Pancreas (tissue), 10 donors: ENCODE measurements at regions not wholly inside any gene's neighbourhood (a gene's known extent, or its start where the extent isn't known, plus 50 kb on each side); places are given as distances from the start of the nearest gene placed in this dataset.
A peak's percentile ranks its signal among the peaks of the same experiment; 100 is the strongest.

Experiments
- ATAC-seq, 4 donors: fragments of 200-7000 bp; cut with Tn5 transposase; one replicate each; pipeline versions ENCODE4 v1.8.0 to v1.9.1; 2020; ENCODE audit warnings: mild to moderate bottlenecking in 4 of 4, moderate library complexity in 4 of 4
- DNase-seq, 6 donors: peaks; one replicate each; pipeline ENCODE4 v3.0.0-alpha.2; 2020
- FAIRE-seq: peaks from 2 replicates; lab custom pipeline; 2012; peaks lifted over from hg19 to GRCh38; lab: Jason Lieb, UNC
- H3K27ac ChIP-seq, 4 donors: fragments of 200-600 bp; sonication (generic); 1 replicate in 3 of 4; 2 replicates in 1 of 4; pipeline versions ENCODE4 v1.5.0 to v1.8.0; 2020
- H3K27me3 ChIP-seq, 4 donors: fragments of 200-600 bp; one replicate each; pipeline ENCODE4 v1.8.0; 2021
- H3K36me3 ChIP-seq, 3 donors: fragments of 200-600 bp; sonication (generic) in 1 of 3; one replicate each; pipeline versions ENCODE4 v1.5.0 to v1.8.0; 2020 to 2021
- H3K4me1 ChIP-seq, 3 donors: fragments of 200-600 bp; one replicate each; pipeline ENCODE4 v1.8.0; 2021
- H3K4me3 ChIP-seq, 4 donors: fragments of 200-600 bp; sonication (generic) in 2 of 4; one replicate each; pipeline versions ENCODE4 v1.5.0 to v1.8.0; 2020 to 2021
- H3K9me3 ChIP-seq, 4 donors: fragments of 200-600 bp; one replicate each; pipeline ENCODE4 v1.8.0; 2021
- CTCF ChIP-seq, 4 donors: fragments of 200-600 bp; sonication (generic) in 3 of 4; IDR thresholded peaks; one replicate each; pipeline versions ENCODE4 v1.5.0 to v1.8.0; 2021; ENCODE audit warnings: antibody characterized with exemption in 4 of 4
- WGBS, 2 donors: extraction: QIAGEN DNeasy Blood & Tissue Kit; methylation state at CpG; one replicate each; pipeline ENCODE4 v1.1.7; 2013; 5-methylcytosine and 5-hydroxymethylcytosine counted together
- intact Hi-C, 3 donors: fragments of 100-400 bp; cut with DNase I; formaldehyde crosslinking; loops; one replicate each; pipeline versions ENCODE4 v1.11.1 to v1.14.2; 2022
- donor health status: healthy with polysubstance abuse.
- donor health status: DM: no; HTN: no; CAD: no; lungs with moderate emphysema.
- donor health status: DM: no; HTN: no; CAD: no.
- donor health status: control.
- donor health status: control.
- donor health status: Bipolar disorder and iron deficiency.
- donor health status: DM: yes; HTN: yes; CAD: no.
- donor health status: DM: no; HTN: no; CAD: no.
- donor health status: DM: no; HTN: no; CAD: no.
- donor health status: DM: yes; HTN: yes; CAD: no.

GRCh38 chr1:65042467-65042866 is 76.1 kb upstream of the JAK1 start:
- 93% methylated on average over 4 of the region's 4 CpGs for WGBS, 2 donors
- ATAC-seq: no peak
- Histone ChIP-seq H3K9me3 (no peaks in the 10 kb centered on the region), H3K4me1 (no peaks in the 10 kb centered on the region), H3K4me3 (no peak overlapping the region), H3K27me3 (no peaks in the 10 kb centered on the region), H3K27ac (no peak overlapping the region), H3K36me3 (no peaks in the 10 kb centered on the region)
- intact Hi-C loops: no loop called here
- DNase-seq: no peak
- TF ChIP-seq CTCF (IDR thresholded peaks at IDR 0.05): no peak
- no peak for FAIRE-seq

DNA sequence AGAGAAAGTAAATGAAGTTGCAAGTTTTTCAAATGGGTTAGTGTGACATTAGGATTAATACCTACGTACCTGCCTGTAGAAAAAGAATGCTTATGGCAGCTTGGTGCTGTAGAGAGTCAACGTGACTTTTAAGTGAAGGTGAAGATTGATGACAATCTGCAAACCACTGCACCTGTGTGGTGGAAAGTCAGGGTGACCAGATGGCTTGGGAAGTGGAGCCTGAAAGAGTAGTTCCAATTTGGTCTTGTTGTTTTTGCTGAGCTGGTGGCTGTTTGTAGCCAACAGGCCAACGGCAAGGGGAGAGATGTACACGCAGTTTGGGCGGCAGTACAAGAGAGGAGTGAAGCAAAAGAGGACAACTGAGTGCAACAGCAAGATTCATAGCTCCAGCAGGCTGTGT is 78.1 kb upstream of the JAK1 start:
- DNase-seq: no peak
- TF ChIP-seq CTCF (IDR thresholded peaks at IDR 0.05): no peak
- WGBS, 2 donors: 77 to 80% methylated on average over 5 of the region's 5 CpGs
- no peak for FAIRE-seq
- H3K27me3 ChIP-seq: no peaks in the 10 kb centered on the region
- no peak overlapping the region for H3K4me3 ChIP-seq
- no peak overlapping the region for H3K27ac ChIP-seq
- intact Hi-C loops: no loop called here
- H3K9me3 ChIP-seq: no peaks in the 10 kb centered on the region
- no peaks in the 10 kb centered on the region for H3K36me3 ChIP-seq
- peak in 1 of 4 donors; percentile 29 for ATAC-seq
- no peaks in the 10 kb centered on the region for H3K4me1 ChIP-seq

GRCh38 chr1:65045022-65045817 is 78.9 kb upstream of the JAK1 start:
- Histone ChIP-seq H3K9me3 (no peaks in the 10 kb centered on the region), H3K4me3 (no peak overlapping the region), H3K27ac (no peak overlapping the region), H3K4me1 (no peaks in the 10 kb centered on the region), H3K36me3 (no peaks in the 10 kb centered on the region), H3K27me3 (no peaks in the 10 kb centered on the region)
- WGBS, 2 donors: 92 to 94% methylated on average over 4 of the region's 4 CpGs
- intact Hi-C loops: no loop called here
- FAIRE-seq (no peak), DNase-seq (no peak), ATAC-seq (no peak)
- TF ChIP-seq CTCF (IDR thresholded peaks at IDR 0.05): no peak

GRCh38 chr1:65048335-65048734 is 82.0 kb upstream of the JAK1 start:
- no peak for FAIRE-seq
- Histone ChIP-seq H3K36me3 (no peaks in the 10 kb centered on the region), H3K27ac (no peak overlapping the region), H3K4me1 (peaks cover 0 to 7% (median 0%) of the 10 kb centered on the region in 3 donors), H3K4me3 (no peak overlapping the region), H3K27me3 (no peaks in the 10 kb centered on the region), H3K9me3 (no peaks in the 10 kb centered on the region)
- no peak for TF ChIP-seq CTCF (IDR thresholded peaks at IDR 0.05)
- no peak for ATAC-seq
- intact Hi-C loops: no loop called here
- no peak for DNase-seq
- WGBS, 2 donors: 71 to 77% methylated on average over 6 of the region's 6 CpGs
